ENCODE measurements at regions not wholly inside any gene's neighbourhood (a gene's known extent, or its start where the extent isn't known, plus 50 kb on each side); places are given as distances from the start of the nearest gene placed in this dataset.

GRCh38 chr9:30997291-30997690, 1387.2 kb upstream of the ACO1 start:
- H3K14ac ChIP-seq (replicated peaks; ENCODE audit: low read depth, low read length), result no peak overlapping the region
- H3K79me1 ChIP-seq (ENCODE audit: low read depth in 1 of 2, low read length in 2 of 2), result no peaks in the 10 kb centered on the region
- no peak for ATAC-seq (ENCODE audit: low read depth)
- no peaks in the 10 kb centered on the region for H3K4me1 ChIP-seq (ENCODE audit: control insufficient read depth, insufficient read depth, low read length)
- no peaks in the 10 kb centered on the region for H3K36me3 ChIP-seq (ENCODE audit: control insufficient read depth, insufficient read depth, low read length)
- intact Hi-C loops (cut with micrococcal nuclease), result no loop called here
- no peaks in the 10 kb centered on the region for H4K20me1 ChIP-seq (ENCODE audit: insufficient read depth, low read length)
- no peak overlapping the region for H3K4me2 ChIP-seq (ENCODE audit: low read depth, low read length)
- H2BK15ac ChIP-seq (ENCODE audit: low read depth, low read length), result no peak overlapping the region
- H2BK20ac ChIP-seq (ENCODE audit: low read depth, low read length), result no peak overlapping the region
- no peak overlapping the region for H3K27ac ChIP-seq (ENCODE audit: insufficient read depth, low read length)
- no TSS peak for BruUV-seq (replicated peaks)
- no peak overlapping the region for H2BK120ac ChIP-seq (ENCODE audit: low read depth, low read length)
- no peak overlapping the region for H3K9ac ChIP-seq (ENCODE audit: low read depth, low read length)
- no peaks in the 10 kb centered on the region for H3K9me1 ChIP-seq (ENCODE audit: insufficient read depth, low read length)
- no peak overlapping the region for H2AK9ac ChIP-seq (replicated peaks; ENCODE audit: low read depth, low read length, poor library complexity)
- H2AK5ac ChIP-seq (ENCODE audit: low read depth, low read length), result no peak overlapping the region
- TF ChIP-seq CTCF (conservative IDR thresholded peaks at IDR 0.05; ENCODE audit: low read depth, low read length) (no peak), POLR2A (IDR thresholded peaks at IDR 0.05; ENCODE audit: low read depth, low read length) (no peak), RCOR1 (IDR thresholded peaks at IDR 0.05; ENCODE audit: insufficient replicate concordance, low read length) (no peak), CEBPB (IDR thresholded peaks at IDR 0.05; ENCODE audit: low read depth, low read length) (no peak), RAD21 (IDR thresholded peaks at IDR 0.05; ENCODE audit: low read length) (no peak), SMC3 (IDR thresholded peaks at IDR 0.05; ENCODE audit: low read depth, low read length) (no peak), MXI1 (IDR thresholded peaks at IDR 0.05; ENCODE audit: borderline replicate concordance, low read depth, low read length) (no peak), CHD1 (IDR thresholded peaks at IDR 0.05; ENCODE audit: low read depth, low read length) (no peak), USF2 (IDR thresholded peaks at IDR 0.05; ENCODE audit: low read depth, low read length) (no peak), ELK1 (IDR thresholded peaks at IDR 0.05; ENCODE audit: borderline replicate concordance, low read depth, low read length) (no peak), MAZ (IDR thresholded peaks at IDR 0.05; ENCODE audit: borderline replicate concordance, low read depth, low read length) (no peak), RFX5 (IDR thresholded peaks at IDR 0.05; ENCODE audit: low read depth, low read length) (no peak), NFE2L2 (IDR thresholded peaks at IDR 0.05; ENCODE audit: low read depth, low read length) (no peak), BHLHE40 (IDR thresholded peaks at IDR 0.05; ENCODE audit: low read depth, low read length) (no peak)
- in situ Hi-C loops (cut with MboI; ENCODE audit: low sequenced_read_pairs), result no loop called here
- H3K4me3 ChIP-seq (ENCODE audit: insufficient read depth, low read depth, low read length), result no peak overlapping the region
- no peak overlapping the region for H4K5ac ChIP-seq (ENCODE audit: low read depth, low read length)
- no peak overlapping the region for H3K4ac ChIP-seq (ENCODE audit: low read depth, low read length)
- no peak overlapping the region for H3K56ac ChIP-seq (ENCODE audit: extremely low read depth, insufficient read depth, low read length)
- POLR2A ChIA-PET (ENCODE audit: unreplicated experiment), result no interaction called here
- H3K9me3 ChIP-seq (ENCODE audit: control insufficient read depth, insufficient read depth, low read length), result no peaks in the 10 kb centered on the region; the same call in 1 of the 2 replicates
- no peak for DNase-seq
- H2BK5ac ChIP-seq (ENCODE audit: low read depth, low read length, poor library complexity, severe bottlenecking), result no peak overlapping the region
- no peak overlapping the region for H4K91ac ChIP-seq (ENCODE audit: insufficient read depth, low read depth, low read length)
- H3K23ac ChIP-seq (ENCODE audit: low read depth, low read length), result no peak overlapping the region
- CTCF ChIA-PET, result no interaction called here
- H4K8ac ChIP-seq (ENCODE audit: low read depth in 2 of 2, low read length in 2 of 2), result no peak overlapping the region
- dilution Hi-C loops (cut with HindIII; ENCODE audit: low sequenced_read_pairs, unreplicated experiment), result no loop called here
- H3K18ac ChIP-seq (ENCODE audit: low read depth, low read length), result no peak overlapping the region
- H2AFZ ChIP-seq (replicated peaks; ENCODE audit: low read length, poor library complexity), result no peak overlapping the region
- no peaks in the 10 kb centered on the region for H3K27me3 ChIP-seq (ENCODE audit: control insufficient read depth, insufficient read depth, low read length)
- WGBS, 2 experiments (ENCODE audit: extremely low coverage in 2 of 2, insufficient read length in 1 of 2), result no CpG with 5 or more reads among the region's 2 CpGs
